HFF-Myc (cell line): ENCODE measurements at regions not wholly inside any gene's neighbourhood (a gene's known extent, or its start where the extent isn't known, plus 50 kb on each side); places are given as distances from the start of the nearest gene placed in this dataset.

Experiments used
- DNase-seq: peaks from one replicate; pipeline ENCODE4 v3.0.0-alpha.2; 2011; ENCODE audit warnings: low read depth; ENCODE audit errors: extremely low read depth
- H3K4me3 ChIP-seq: replicated peaks from 2 replicates; pipeline ENCODE4 v1.5.1; 2011; ENCODE audit warnings: low read depth, mild to moderate bottlenecking, control low read depth, low read length
- CTCF ChIP-seq: IDR thresholded peaks from 2 replicates; pipeline ENCODE4 v1.5.1; 2012; ENCODE audit warnings: mild to moderate bottlenecking, low read depth, low read length, control low read depth; ENCODE audit errors: missing control alignments

GRCh38 chr3:117726776-117727175 lies 1017.2 kb downstream of the TUSC7 start:
- H3K4me3 ChIP-seq: no peak overlapping the region
- no peak for DNase-seq
- no peak for TF ChIP-seq CTCF

- DNase-seq: no peak
- TF ChIP-seq CTCF: no peak
- no peak overlapping the region for H3K4me3 ChIP-seq
Measured at GRCh38 chr3:117728226-117728625, 1018.6 kb downstream of the TUSC7 start.

- DNase-seq: no peak
- TF ChIP-seq CTCF: no peak
- H3K4me3 ChIP-seq: no peak overlapping the region
Measured at GRCh38 chr3:117734496-117734895, 1024.9 kb downstream of the TUSC7 start.

GRCh38 chr3:117735481-117736101 lies 1026.0 kb downstream of the TUSC7 start:
- H3K4me3 ChIP-seq: no peak overlapping the region
- TF ChIP-seq CTCF: no peak
- peak; percentile 26 for DNase-seq

GRCh38 chr3:117736846-117737245 lies 1027.3 kb downstream of the TUSC7 start:
- no peak for DNase-seq
- no peak overlapping the region for H3K4me3 ChIP-seq
- TF ChIP-seq CTCF: no peak

- no peak for DNase-seq
- no peak overlapping the region for H3K4me3 ChIP-seq
- TF ChIP-seq CTCF: no peak
Measured at GRCh38 chr3:117743993-117744392, 1034.4 kb downstream of the TUSC7 start.

- no peak overlapping the region for H3K4me3 ChIP-seq
- no peak for TF ChIP-seq CTCF
- no peak for DNase-seq
Measured at GRCh38 chr3:117744935-117745334, 1035.4 kb downstream of the TUSC7 start.
